ENCODE measurements at regions not wholly inside any gene's neighbourhood (a gene's known extent, or its start where the extent isn't known, plus 50 kb on each side); places are given as distances from the start of the nearest gene placed in this dataset.
A peak's percentile ranks its signal among the peaks of the same experiment; 100 is the strongest.
"Not testable (repeated sequence)": the region's sequence is repeated elsewhere in the genome, so short reads cannot be mapped to it uniquely, and the experiment has no call there.

GRCh38 chr2:61677306-61677705 lies 139.2 kb upstream of the XPO1 start:
- DNase-seq (ENCODE audit: low read depth), result no peak

DNA sequence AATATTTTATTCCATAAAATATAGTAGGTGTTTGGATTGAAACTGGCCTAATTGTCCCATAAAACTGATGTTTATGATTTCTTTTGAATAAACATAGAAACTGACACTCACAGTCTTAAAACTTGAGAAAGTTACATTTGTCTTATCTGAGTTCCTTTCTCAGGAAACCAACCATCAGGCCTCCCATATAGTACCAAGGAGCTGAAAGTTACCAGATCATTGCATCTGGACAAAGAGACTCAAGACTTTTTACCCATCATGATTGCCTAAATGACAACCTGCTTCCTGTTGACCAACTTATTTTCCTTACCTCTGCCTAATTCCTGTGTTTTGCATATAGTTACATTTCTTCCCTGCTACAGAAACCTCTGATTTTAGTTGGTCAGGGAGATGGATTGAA lies 137.0 kb upstream of the XPO1 start:
- DNase-seq (ENCODE audit: low read depth), result no peak

DNA sequence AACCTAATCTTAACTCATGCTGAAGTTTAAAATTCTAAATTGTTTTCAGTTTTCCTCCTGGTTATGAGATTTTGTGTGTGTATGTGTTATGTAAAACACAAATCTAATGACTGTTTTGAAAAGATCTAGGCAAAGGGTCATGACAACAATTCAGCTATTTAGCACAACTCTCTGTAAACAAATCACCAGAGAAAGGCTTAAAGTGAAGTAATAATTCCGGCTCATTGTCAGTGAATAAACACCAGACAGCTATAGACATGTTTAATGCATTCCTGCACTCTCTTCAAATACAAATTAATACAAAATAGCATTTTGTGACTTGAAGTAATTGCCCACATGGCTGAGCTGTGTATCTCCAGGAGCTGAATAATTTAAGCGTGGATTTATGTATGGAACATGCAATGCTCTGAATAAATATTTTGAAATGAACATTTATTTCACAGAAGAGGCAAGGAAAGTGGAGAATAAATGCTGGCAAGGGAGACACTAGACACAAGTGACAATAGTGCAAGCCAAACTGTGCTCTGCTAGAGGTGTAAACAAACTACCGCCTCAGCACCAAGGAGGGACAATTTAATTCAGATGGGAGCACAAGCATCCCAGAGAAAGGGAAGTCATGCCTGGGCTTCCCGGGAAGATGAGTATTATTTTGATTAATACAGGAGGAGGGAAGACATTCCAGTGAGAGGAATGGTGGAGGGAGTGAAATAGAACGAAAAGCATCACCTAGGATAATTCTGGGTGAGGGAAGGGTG lies 133.6 kb upstream of the XPO1 start:
- DNase-seq (ENCODE audit: low read depth), result peak; percentile 40

DNA sequence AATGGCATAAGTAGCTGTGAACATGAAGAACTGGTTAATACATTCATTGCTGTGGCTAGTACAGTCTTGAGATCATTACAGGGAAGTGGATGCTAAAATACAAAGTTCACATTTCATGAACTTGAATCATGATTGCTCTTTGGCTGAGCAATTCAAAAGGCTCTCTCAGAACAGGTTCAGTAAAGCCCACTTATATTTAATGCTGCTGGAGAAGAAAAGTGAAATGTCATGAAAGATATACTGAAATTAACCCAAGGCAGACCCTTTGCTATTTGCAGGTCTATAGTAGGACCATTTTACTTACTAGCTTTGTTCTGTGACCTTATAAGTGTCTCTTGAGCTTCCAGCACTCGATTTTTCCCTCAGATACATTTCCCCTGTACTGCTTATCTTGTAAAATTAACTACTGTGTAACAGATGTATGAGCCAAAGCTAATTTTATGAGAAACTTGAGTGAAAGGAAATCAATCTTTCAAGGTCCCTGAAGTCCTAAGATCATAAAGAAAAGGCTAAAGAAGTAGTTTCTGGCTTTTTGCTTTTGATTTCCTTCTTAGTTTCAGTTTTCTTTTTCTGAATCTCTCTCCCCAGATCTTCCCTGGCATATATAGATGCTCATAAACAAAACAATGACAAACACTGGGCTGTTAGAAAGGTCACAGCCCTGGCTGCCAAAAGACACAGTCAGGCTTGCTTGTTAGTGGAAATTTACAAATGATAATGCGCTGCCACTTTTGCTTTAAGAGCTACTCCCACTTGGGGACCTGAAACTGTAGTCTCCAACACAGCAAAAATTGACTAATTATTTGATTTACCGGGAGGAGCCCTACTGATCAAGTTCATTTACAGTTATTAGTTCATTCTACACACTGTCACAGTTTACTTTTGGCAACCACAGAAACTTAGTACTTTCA lies 132.7 kb upstream of the XPO1 start:
- peak; percentile 86 for DNase-seq (ENCODE audit: low read depth)

DNA sequence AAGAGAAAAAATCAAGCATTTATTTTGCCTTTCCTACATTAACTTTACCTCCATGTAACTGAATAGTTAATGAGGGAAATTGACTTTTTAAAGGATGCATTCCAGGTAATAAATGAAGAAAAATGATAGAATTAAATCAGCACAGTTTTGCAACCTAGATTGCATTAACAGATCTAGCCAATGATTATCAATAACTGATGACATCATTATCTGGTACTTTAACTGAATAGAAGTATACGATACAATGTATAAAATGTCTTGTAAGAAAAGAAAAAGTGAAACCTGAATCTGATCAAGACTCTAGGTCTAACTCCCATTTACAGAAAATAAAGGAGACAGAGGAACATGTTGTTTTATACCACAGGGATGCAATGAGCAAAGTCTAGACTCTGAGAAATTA lies 126.0 kb upstream of the XPO1 start:
- DNase-seq (ENCODE audit: low read depth), result no peak

DNA sequence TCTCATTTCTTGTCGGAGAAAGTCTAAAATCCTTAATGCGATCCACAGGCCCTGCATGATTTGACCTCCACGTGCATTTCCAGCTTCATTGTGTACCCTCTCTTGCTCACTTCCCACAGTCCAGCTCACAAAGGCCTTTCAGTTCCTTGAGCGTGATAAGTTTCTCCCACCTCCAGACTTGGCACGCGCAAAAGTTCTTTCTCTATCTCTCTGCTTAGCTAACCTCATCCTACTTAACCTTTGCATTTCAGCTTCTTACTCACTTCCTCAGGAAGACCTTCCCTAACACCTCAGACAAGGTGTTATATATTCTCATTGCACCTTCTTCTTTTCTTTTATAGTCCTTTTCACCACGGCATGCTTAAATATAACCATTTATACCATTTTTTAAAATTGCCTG lies 124.8 kb upstream of the XPO1 start:
- DNase-seq (ENCODE audit: low read depth), result no peak

- no peak for DNase-seq (ENCODE audit: low read depth)
Observed at GRCh38 chr2:61660511-61661388, 122.6 kb upstream of the XPO1 start.

DNA sequence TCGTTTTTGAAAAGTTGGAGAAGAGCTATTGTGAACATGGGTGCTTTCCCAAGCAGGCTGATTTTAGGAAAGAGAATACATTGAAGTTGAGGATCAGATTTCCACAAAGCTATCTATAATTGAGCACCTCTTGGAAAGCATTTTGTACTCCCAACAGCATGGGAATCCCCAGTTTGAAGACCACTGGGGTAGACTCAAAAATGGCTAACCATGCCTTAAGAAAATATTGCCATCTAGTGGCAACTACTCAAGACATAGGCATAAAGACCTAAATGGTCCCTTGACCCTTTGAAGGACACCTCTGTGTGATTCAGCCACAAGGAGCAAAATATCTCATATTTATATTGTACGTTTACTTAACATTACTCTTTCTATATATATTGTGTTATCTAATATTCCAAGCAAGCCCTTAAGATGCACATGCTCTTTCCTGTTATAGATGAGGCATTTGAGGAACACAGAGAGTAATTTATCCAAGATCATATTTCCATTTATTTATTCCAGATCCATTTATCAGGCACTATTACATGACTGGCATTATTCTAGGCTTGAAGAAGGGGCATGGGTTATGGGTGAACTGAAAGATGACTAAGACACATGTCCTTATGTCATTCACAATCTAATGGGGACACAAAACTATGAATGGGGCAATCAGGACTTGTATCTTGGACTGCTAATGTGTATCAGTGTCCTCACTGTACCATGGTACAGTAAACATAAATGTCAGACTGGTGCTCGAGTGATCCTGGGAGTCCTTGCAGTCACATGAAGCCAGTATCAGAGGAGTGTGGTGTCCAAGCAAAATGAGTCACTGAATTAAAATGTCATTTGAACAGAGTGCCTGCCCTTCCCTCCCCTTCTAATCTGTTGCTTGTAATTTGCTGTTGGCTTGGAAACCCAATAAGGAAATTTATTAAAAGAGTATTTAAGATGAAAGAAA lies 121.0 kb upstream of the XPO1 start:
- DNase-seq (ENCODE audit: low read depth), result peak; percentile 63

DNA sequence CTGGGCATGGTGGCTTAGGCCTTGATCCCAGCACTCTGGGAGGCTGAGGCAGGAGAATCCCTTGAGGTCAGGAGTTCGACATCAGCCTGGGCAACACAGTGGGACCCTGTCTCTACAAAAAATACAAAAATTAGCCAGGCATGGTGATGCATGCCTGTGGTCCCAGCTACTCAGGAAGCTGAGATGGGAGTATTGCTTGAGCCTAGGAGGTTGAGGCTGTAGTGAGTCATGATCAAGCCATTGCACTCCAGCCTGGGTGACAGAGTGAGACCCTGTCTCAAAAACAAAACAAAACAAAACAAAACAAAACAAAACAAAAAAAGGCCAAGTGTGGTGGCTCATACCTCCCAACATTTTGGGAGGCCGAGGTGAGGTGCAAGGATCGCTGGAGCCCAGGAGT lies 111.8 kb upstream of the XPO1 start:
- not testable (repeated sequence) for DNase-seq (ENCODE audit: low read depth)

GRCh38 chr2:61649021-61649420 lies 110.9 kb upstream of the XPO1 start:
- DNase-seq (ENCODE audit: low read depth), result no peak

DNA sequence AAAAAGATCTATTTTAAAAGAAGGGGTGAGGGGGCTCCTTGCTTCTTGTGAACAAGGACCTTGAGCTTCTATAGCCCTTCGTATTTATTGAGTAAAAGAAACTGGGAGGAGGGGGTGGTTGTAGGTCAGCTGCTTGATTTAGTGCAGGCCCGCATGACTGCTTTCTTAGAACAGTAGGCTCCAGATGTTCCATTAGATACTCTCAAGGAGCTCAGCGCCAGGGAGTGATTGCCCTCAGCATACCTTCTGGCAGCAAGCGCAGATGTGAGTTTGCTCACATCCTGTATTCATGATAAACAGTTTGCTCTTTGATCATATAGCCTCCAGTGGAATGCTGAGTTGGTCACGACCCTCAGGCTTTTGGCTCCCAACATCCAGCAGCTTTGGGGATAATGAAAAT lies 108.9 kb upstream of the XPO1 start:
- no peak for DNase-seq (ENCODE audit: low read depth)

DNA sequence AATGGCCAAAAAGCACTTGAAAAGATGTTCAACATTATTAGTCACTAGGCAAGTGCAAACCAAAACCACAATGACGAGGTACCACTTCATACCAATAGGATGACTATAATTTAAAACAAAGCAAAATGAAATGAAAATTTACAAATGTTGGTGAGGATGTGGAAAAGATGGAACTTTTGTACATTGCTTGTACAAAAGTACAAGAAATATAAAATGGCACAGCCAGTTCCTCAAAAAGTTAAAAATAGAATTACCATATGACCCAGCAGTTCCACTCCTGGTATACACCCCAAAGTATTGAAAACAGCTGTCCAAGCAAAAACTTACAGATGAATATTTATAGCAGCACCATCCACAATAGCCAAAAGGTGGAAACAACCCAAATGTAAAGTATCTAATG lies 107.8 kb upstream of the XPO1 start:
- DNase-seq (ENCODE audit: low read depth), result peak; percentile 57

DNA sequence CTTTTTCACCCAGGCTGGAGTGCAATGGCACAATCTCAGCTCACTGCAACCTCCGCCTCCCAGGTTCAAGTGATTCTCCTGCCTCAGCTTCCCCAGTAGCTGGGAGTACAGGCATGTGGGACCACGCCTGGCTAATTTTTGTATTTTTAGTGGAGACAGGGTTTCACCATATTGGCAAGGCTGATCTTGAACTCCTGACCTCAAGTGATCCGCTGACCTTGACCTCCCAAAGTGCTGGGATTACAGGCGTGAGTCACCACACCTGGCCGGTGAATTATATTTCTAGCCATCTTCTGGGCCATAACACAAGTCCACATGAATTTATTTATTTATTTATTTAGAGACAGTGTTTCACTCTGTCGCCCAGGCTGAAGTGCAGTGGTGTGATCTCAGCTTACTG lies 105.0 kb upstream of the XPO1 start:
- not testable (repeated sequence) for DNase-seq (ENCODE audit: low read depth)

DNA sequence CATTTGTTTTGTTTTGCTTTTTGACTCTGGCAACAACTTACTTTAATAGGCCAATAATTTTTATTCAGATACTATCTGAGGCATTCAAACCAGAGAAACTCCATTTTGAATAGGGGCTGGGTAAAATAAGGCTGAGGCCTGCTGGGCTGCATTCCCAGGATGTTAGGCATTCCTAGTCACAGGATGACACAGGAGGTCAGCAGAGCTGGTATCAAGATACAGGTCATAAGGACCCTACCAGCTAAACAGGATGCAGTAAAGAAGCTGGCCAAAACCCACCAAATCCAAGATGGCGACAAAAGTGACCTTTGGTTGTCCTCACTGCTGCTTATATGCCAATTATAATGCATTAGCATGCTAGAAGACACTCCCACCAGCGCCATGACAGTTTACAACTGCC lies 102.2 kb upstream of the XPO1 start:
- no peak for DNase-seq (ENCODE audit: low read depth)

- DNase-seq (ENCODE audit: low read depth), result no peak
Observed at GRCh38 chr2:61639721-61640120, 101.6 kb upstream of the XPO1 start.

DNA sequence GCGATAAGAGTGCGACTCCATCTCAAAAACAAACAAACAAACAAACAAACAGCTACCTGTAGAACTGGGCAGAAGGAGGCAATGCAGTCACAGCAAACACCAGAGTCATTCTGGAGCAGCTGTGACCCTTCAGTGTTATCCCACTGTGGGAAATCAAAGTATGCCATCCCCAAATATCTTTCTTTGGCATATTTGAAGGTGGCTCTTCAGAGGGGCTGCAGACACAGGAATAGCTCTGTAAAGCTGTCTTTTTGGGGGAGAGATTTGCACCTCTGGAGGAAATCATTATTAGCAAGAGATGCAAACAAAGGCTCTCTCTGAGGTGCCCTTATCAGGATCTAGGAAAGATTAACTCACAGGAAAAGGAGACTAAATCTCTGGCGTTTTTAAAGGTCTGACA lies 98.5 kb upstream of the XPO1 start:
- DNase-seq (ENCODE audit: low read depth), result no peak

GRCh38 chr2:61634512-61634911 lies 96.4 kb upstream of the XPO1 start:
- DNase-seq (ENCODE audit: low read depth), result no peak

- DNase-seq (ENCODE audit: low read depth), result no peak
Observed at GRCh38 chr2:61633250-61633649, 95.1 kb upstream of the XPO1 start.

- peak; percentile 75 for DNase-seq (ENCODE audit: low read depth)
Observed at GRCh38 chr2:61632276-61633169, 94.4 kb upstream of the XPO1 start.

DNA sequence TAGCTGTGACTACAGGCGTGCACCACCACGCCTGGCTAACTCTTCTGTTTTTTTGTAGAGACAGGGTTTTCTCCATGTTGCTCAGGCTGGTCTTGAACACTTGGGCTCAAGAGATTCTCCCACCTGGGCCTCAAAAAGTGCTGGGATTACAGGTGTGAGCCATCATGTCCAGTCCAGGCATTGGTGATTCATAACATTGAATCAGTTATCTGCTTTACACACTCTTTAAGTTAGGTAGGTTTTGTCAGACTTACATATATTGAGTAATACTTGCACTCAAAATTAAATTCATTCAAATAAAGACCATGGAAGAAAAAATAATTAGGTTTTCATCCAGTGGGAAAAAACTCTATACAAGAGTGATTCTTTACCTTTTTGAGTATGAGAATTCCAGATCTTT lies 93.2 kb upstream of the XPO1 start:
- no peak for DNase-seq (ENCODE audit: low read depth)

Measured in renal cortical epithelial cell (primary cell).